H1 (cell line): ENCODE measurements at regions not wholly inside any gene's neighbourhood (a gene's known extent, or its start where the extent isn't known, plus 50 kb on each side); places are given as distances from the start of the nearest gene placed in this dataset.

ENCODE experiments used
- CTCF ChIA-PET: fragments of 300-600 bp; sonication (Branson Sonifier 250); formaldehyde crosslinking; loops from one replicate; lab custom pipeline; 2021; ENCODE audit not compliant: partially characterized antibody; lab: Charles Lee
- POLR2A ChIA-PET: fragments of 300-600 bp; sonication (Branson Sonifier 250); formaldehyde crosslinking; loops from one replicate; lab custom pipeline; 2021; ENCODE audit warnings: inconsistent platforms; ENCODE audit not compliant: partially characterized antibody; lab: Charles Lee
- DNase-seq, 2 experiments: peaks; one replicate each; pipeline versions ENCODE4 v3.0.0 to v3.0.0-alpha.2; 2010 to 2022; ENCODE audit warnings: low spot score in 2 of 2, low read depth in 1 of 2, mixed read lengths in 1 of 2
- FAIRE-seq: peaks from 2 replicates; lab custom pipeline; 2011; peaks lifted over from hg19 to GRCh38; lab: Jason Lieb, UNC
- H2AFZ ChIP-seq: 2 replicates; pipeline ENCODE4 v1.8.1; 2012; ENCODE audit warnings: low read length, inconsistent platforms
- H2AK5ac ChIP-seq: 2 replicates; pipeline ENCODE4 v1.6.1; 2013; ENCODE audit warnings: low read depth, low read length
- H2BK120ac ChIP-seq: replicated peaks from 2 replicates; pipeline ENCODE3; 2013; ENCODE audit warnings: low read depth, low read length, inconsistent platforms
- H2BK12ac ChIP-seq: 2 replicates; pipeline ENCODE4 v1.6.1; 2013; ENCODE audit warnings: low read depth, low read length
- H2BK15ac ChIP-seq: 2 replicates; pipeline ENCODE4 v1.6.1; 2013; ENCODE audit warnings: low read length
- H2BK20ac ChIP-seq: 2 replicates; pipeline ENCODE4 v1.6.1; 2013; ENCODE audit warnings: low read length
- H2BK5ac ChIP-seq: 2 replicates; pipeline ENCODE4 v1.6.1; 2013; ENCODE audit warnings: low read depth, low read length
- H3K14ac ChIP-seq: 2 replicates; pipeline ENCODE4 v1.6.1; 2013; ENCODE audit warnings: inconsistent platforms; ENCODE audit not compliant: insufficient read length
- H3K18ac ChIP-seq: 2 replicates; pipeline ENCODE4 v1.6.1; 2013; ENCODE audit warnings: low read length; ENCODE audit errors: extremely low read depth
- H3K23ac ChIP-seq: 2 replicates; pipeline ENCODE4 v1.6.1; 2013; ENCODE audit warnings: inconsistent platforms; ENCODE audit not compliant: insufficient read length
- H3K23me2 ChIP-seq: 2 replicates; pipeline ENCODE4 v1.6.1; 2013; ENCODE audit warnings: low read depth, low read length
- H3K27ac ChIP-seq: 2 replicates; pipeline ENCODE4 v1.6.1; 2011; ENCODE audit warnings: low read depth, low read length, inconsistent platforms
- H3K27me3 ChIP-seq, 4 experiments: replicated peaks in 1 of 4; 1 replicate in 1 of 4; 2 replicates in 3 of 4; pipeline versions ENCODE4 v1.6.1 to v1.8.1; 2011 to 2013; ENCODE audit warnings: low read length in 3 of 4, mild to moderate bottlenecking in 3 of 4, inconsistent platforms in 2 of 4, mixed read lengths in 2 of 4, moderate library complexity in 1 of 4; ENCODE audit not compliant: control insufficient read depth in 3 of 4, insufficient read depth in 3 of 4; ENCODE audit errors: extremely low read depth in 1 of 4
- H3K36me3 ChIP-seq, 4 experiments: 2 replicates each; pipeline versions ENCODE4 v1.6.1 to v1.8.1; 2011 to 2013; ENCODE audit warnings: mild to moderate bottlenecking in 4 of 4, low read length in 3 of 4, moderate library complexity in 2 of 4, control low read depth in 1 of 4, inconsistent platforms in 1 of 4; ENCODE audit not compliant: insufficient read depth in 4 of 4, control insufficient read depth in 2 of 4
- H3K4ac ChIP-seq: replicated peaks from 2 replicates; pipeline ENCODE3; 2013; ENCODE audit warnings: low read length, low read depth, mixed read lengths, inconsistent platforms; ENCODE audit not compliant: insufficient read length
- H3K4me1 ChIP-seq, 4 experiments: replicated peaks in 1 of 4; 1 replicate in 1 of 4; 2 replicates in 3 of 4; pipeline versions ENCODE4 v1.6.1 to v1.8.1; 2011 to 2013; ENCODE audit warnings: low read length in 3 of 4, inconsistent platforms in 2 of 4, mixed read lengths in 1 of 4; ENCODE audit not compliant: insufficient read depth in 4 of 4, control insufficient read depth in 3 of 4
- H3K4me2 ChIP-seq, 2 experiments: 2 replicates each; pipeline versions ENCODE4 v1.6.1 to v1.8.1; 2011 to 2013; ENCODE audit warnings: low read depth in 2 of 2, low read length in 2 of 2, control low read depth in 1 of 2, inconsistent platforms in 1 of 2, mild to moderate bottlenecking in 1 of 2; ENCODE audit not compliant: insufficient read depth in 1 of 2
- H3K4me3 ChIP-seq, 4 experiments: fragments of 200-600, 300-600 bp in 1 of 4; sonication (generic), shearing (Covaris generic), sonication (Bioruptor Twin) in 1 of 4; 2 replicates each; pipeline versions ENCODE4 v1.5.1 to v1.8.1; 2011 to 2016; ENCODE audit warnings: low read length in 4 of 4, low read depth in 3 of 4, control low read depth in 2 of 4, inconsistent platforms in 2 of 4, mild to moderate bottlenecking in 2 of 4, mixed read lengths in 1 of 4, moderate library complexity in 1 of 4; ENCODE audit not compliant: insufficient read depth in 2 of 4; ENCODE audit errors: extremely low read depth in 1 of 4
- H3K56ac ChIP-seq: replicated peaks from 2 replicates; pipeline ENCODE3; 2013; ENCODE audit warnings: low read depth, mild to moderate bottlenecking, mixed read lengths, low read length, inconsistent platforms; ENCODE audit not compliant: insufficient read length
- H3K79me1 ChIP-seq: 2 replicates; pipeline ENCODE4 v1.6.1; 2013; ENCODE audit warnings: low read depth, low read length, control low read depth
- H3K79me2 ChIP-seq, 2 experiments: 2 replicates each; pipeline versions ENCODE4 v1.6.1 to v1.8.1; 2012 to 2013; ENCODE audit warnings: low read length in 2 of 2, mild to moderate bottlenecking in 2 of 2, inconsistent platforms in 1 of 2; ENCODE audit not compliant: insufficient read depth in 2 of 2, control insufficient read depth in 1 of 2
- H3K9ac ChIP-seq, 4 experiments: replicated peaks in 1 of 4; 1 replicate in 1 of 4; 2 replicates in 3 of 4; pipeline versions ENCODE4 v1.6.1 to v1.8.1; 2011 to 2013; ENCODE audit warnings: low read depth in 3 of 4, low read length in 3 of 4, control low read depth in 2 of 4, mild to moderate bottlenecking in 2 of 4, moderate library complexity in 2 of 4, inconsistent platforms in 1 of 4; ENCODE audit errors: extremely low read depth in 1 of 4
- H3K9me3 ChIP-seq, 2 experiments: 2 replicates each; pipeline versions ENCODE4 v1.6.1 to v1.8.1; 2012 to 2013; ENCODE audit warnings: mild to moderate bottlenecking in 2 of 2, moderate library complexity in 2 of 2, control low read depth in 1 of 2, inconsistent platforms in 1 of 2, low read depth in 1 of 2, low read length in 1 of 2, mixed read lengths in 1 of 2; ENCODE audit not compliant: insufficient read depth in 2 of 2
- H4K20me1 ChIP-seq, 2 experiments: replicated peaks in 1 of 2; 2 replicates each; pipeline versions ENCODE3 to v1.8.1; 2011 to 2013; ENCODE audit warnings: inconsistent platforms in 2 of 2, low read length in 2 of 2, mild to moderate bottlenecking in 1 of 2; ENCODE audit not compliant: insufficient read depth in 2 of 2, control insufficient read depth in 1 of 2
- H4K5ac ChIP-seq: 2 replicates; pipeline ENCODE4 v1.6.1; 2013; ENCODE audit warnings: low read length, low read depth, mixed read lengths, inconsistent platforms; ENCODE audit not compliant: insufficient read length
- H4K8ac ChIP-seq: 2 replicates; pipeline ENCODE4 v1.8.0; 2013; ENCODE audit warnings: mild to moderate bottlenecking, moderate library complexity, low read length, inconsistent platforms; ENCODE audit not compliant: insufficient read depth; ENCODE audit errors: extremely low read depth
- H4K91ac ChIP-seq: replicated peaks from 2 replicates; pipeline ENCODE3; 2013; ENCODE audit warnings: low read length, mixed read lengths, inconsistent platforms; ENCODE audit not compliant: insufficient read length
- BACH1 ChIP-seq: IDR thresholded peaks from 2 replicates; pipeline ENCODE4 v1.6.1; 2012; ENCODE audit warnings: low read length, improper control_type of control experiment
- WGBS, 2 experiments: shearing (Covaris generic) in 1 of 2; methylation state at CpG; one replicate each; pipeline versions ENCODE4 v1.1.6 to v1.1.7; 2013 to 2015; ENCODE audit warnings: low lambda C conversion rate in 2 of 2, mixed read lengths in 2 of 2, inconsistent platforms in 1 of 2, low coverage in 1 of 2, missing lambda C conversion rate in 1 of 2; ENCODE audit not compliant: insufficient replicate concordance in 2 of 2, insufficient coverage in 1 of 2, insufficient read length in 1 of 2; ENCODE audit errors: extremely low coverage in 1 of 2, missing lambda C conversion rate in 1 of 2; 5-methylcytosine and 5-hydroxymethylcytosine counted together

GRCh38 chr5:39857041-39857440 lies 432.3 kb upstream of the DAB2 start:
- Histone ChIP-seq H3K27me3 (no peaks in the 10 kb centered on the region), H3K23me2 (no peaks in the 10 kb centered on the region), H3K9me3 (no peaks in the 10 kb centered on the region), H3K36me3 (no peaks in the 10 kb centered on the region), H3K18ac (no peak overlapping the region), H3K79me2 (no peaks in the 10 kb centered on the region), H3K79me1 (no peaks in the 10 kb centered on the region), H3K23ac (no peak overlapping the region), H2BK20ac (no peak overlapping the region), H3K56ac (no peak overlapping the region), H3K4me1 (no peaks in the 10 kb centered on the region), H2BK15ac (no peak overlapping the region), H2AK5ac (no peak overlapping the region), H3K4me3 (no peak overlapping the region), H2BK5ac (no peak overlapping the region), H2BK120ac (no peak overlapping the region), H4K91ac (no peak overlapping the region), H4K5ac (no peak overlapping the region), H3K9ac (no peak overlapping the region), H2AFZ (no peak overlapping the region), H4K20me1 (no peaks in the 10 kb centered on the region), H2BK12ac (no peak overlapping the region), H3K4me2 (no peak overlapping the region), H3K27ac (no peak overlapping the region), H4K8ac (no peak overlapping the region), H3K14ac (no peak overlapping the region), H3K4ac (no peak overlapping the region)
- no peak for TF ChIP-seq BACH1
- ChIA-PET CTCF (no interaction called here), POLR2A (no interaction called here)
- FAIRE-seq = no peak
- 93% methylated on average over 3 of the region's 3 CpGs; no CpG with 5 or more reads in 1 of the 2 experiments for WGBS, 2 experiments
- DNase-seq = no peak
